Hepatocyte (in vitro differentiated cells): ENCODE measurements at regions not wholly inside any gene's neighbourhood (a gene's known extent, or its start where the extent isn't known, plus 50 kb on each side); places are given as distances from the start of the nearest gene placed in this dataset.

Source experiments
- DNase-seq: peaks from one replicate; pipeline ENCODE4 v3.0.0-alpha.2; 2016; ENCODE audit warnings: low spot score
- H2AFZ ChIP-seq: fragments of 200-600 bp; sonication (generic); 2 replicates; pipeline ENCODE4 v1.6.0; 2016; ENCODE audit warnings: antibody characterized with exemption, mild to moderate bottlenecking
- H3K27ac ChIP-seq: fragments of 200-600 bp; sonication (generic); 2 replicates; pipeline ENCODE4 v1.5.1; 2016; ENCODE audit warnings: mild to moderate bottlenecking
- H3K27me3 ChIP-seq: fragments of 200-600 bp; sonication (generic); 2 replicates; pipeline ENCODE4 v1.6.1; 2016
- H3K36me3 ChIP-seq: fragments of 200-600 bp; sonication (generic); replicated peaks from 2 replicates; pipeline ENCODE4 v1.5.1; 2016; ENCODE audit warnings: low read depth; ENCODE audit not compliant: insufficient read depth
- H3K4me1 ChIP-seq: fragments of 200-600 bp; sonication (generic); 2 replicates; pipeline ENCODE4 v1.5.1; 2016; ENCODE audit warnings: mild to moderate bottlenecking, moderate library complexity; ENCODE audit not compliant: insufficient read depth
- H3K4me2 ChIP-seq: fragments of 200-600 bp; sonication (generic); 2 replicates; pipeline ENCODE4 v1.6.0; 2016
- H3K4me3 ChIP-seq: fragments of 200-600 bp; sonication (generic); 2 replicates; pipeline ENCODE4 v1.5.1; 2016; ENCODE audit warnings: mild to moderate bottlenecking
- H3K79me2 ChIP-seq: fragments of 200-600 bp; sonication (generic); 2 replicates; pipeline ENCODE4 v1.6.0; 2017; ENCODE audit warnings: mild to moderate bottlenecking
- H3K9me2 ChIP-seq: fragments of 200-600 bp; sonication (generic); replicated peaks from 2 replicates; pipeline ENCODE4 v1.6.0; 2017; ENCODE audit warnings: mild to moderate bottlenecking; ENCODE audit not compliant: insufficient read depth
- H3K9me3 ChIP-seq: fragments of 200-600 bp; sonication (generic); 2 replicates; pipeline ENCODE4 v1.5.1; 2016; ENCODE audit warnings: low read depth, mild to moderate bottlenecking
- H4K20me1 ChIP-seq: fragments of 200-600 bp; sonication (generic); 2 replicates; pipeline ENCODE4 v1.6.0; 2016; ENCODE audit warnings: mild to moderate bottlenecking; ENCODE audit not compliant: insufficient read depth, poor library complexity, severe bottlenecking
- CTCF ChIP-seq: fragments of 200-600 bp; sonication (generic); IDR thresholded peaks from 2 replicates; pipeline ENCODE4 v1.5.1; 2016; ENCODE audit warnings: antibody characterized with exemption, mild to moderate bottlenecking; ENCODE audit not compliant: poor library complexity
- EZH2 ChIP-seq: fragments of 200-600 bp; sonication (generic); IDR thresholded peaks from 2 replicates; pipeline ENCODE4 v1.6.1; 2016; ENCODE audit warnings: antibody characterized with exemption, mild to moderate bottlenecking, borderline replicate concordance
- EZH2phosphoT487 ChIP-seq: fragments of 200-600 bp; sonication (generic); IDR thresholded peaks from one replicate; pipeline ENCODE4 v1.6.1; 2018; ENCODE audit warnings: antibody characterized with exemption, mild to moderate bottlenecking, low read depth, moderate library complexity; ENCODE audit not compliant: unreplicated experiment, severe bottlenecking
- WGBS: methylation state at CpG from one replicate; pipeline ENCODE4 v1.1.6; 2016; ENCODE audit warnings: low lambda C conversion rate; ENCODE audit errors: missing lambda C conversion rate; 5-methylcytosine and 5-hydroxymethylcytosine counted together

GRCh38 chr3:157588386-157589060 lies 85.3 kb upstream of the VEPH1 start:
- no peak overlapping the region for H3K4me3 ChIP-seq
- H3K27me3 ChIP-seq = peaks cover 7% of the 10 kb centered on the region
- no peaks in the 10 kb centered on the region for H3K4me1 ChIP-seq
- no peak overlapping the region for H3K27ac ChIP-seq
- no peak for DNase-seq
- TF ChIP-seq EZH2phosphoT487 (no peak), CTCF (no peak), EZH2 (no peak)
- H2AFZ ChIP-seq = no peak overlapping the region
- H3K36me3 ChIP-seq = no peaks in the 10 kb centered on the region
- H4K20me1 ChIP-seq = no peaks in the 10 kb centered on the region
- no peaks in the 10 kb centered on the region for H3K79me2 ChIP-seq
- H3K9me3 ChIP-seq = no peaks in the 10 kb centered on the region
- no peak overlapping the region for H3K4me2 ChIP-seq
- H3K9me2 ChIP-seq = no peaks in the 10 kb centered on the region

GRCh38 chr3:157586293-157586692 lies 83.1 kb upstream of the VEPH1 start:
- Histone ChIP-seq H3K79me2 (no peaks in the 10 kb centered on the region), H3K27me3 (no peaks in the 10 kb centered on the region), H2AFZ (no peak overlapping the region), H3K4me1 (no peaks in the 10 kb centered on the region), H3K4me2 (no peak overlapping the region), H3K9me2 (no peaks in the 10 kb centered on the region), H3K9me3 (no peaks in the 10 kb centered on the region), H4K20me1 (no peaks in the 10 kb centered on the region), H3K4me3 (no peak overlapping the region), H3K27ac (no peak overlapping the region), H3K36me3 (no peaks in the 10 kb centered on the region)
- WGBS = 97% methylated on average over 5 of the region's 5 CpGs
- no peak for DNase-seq
- TF ChIP-seq EZH2phosphoT487 = no peak
- TF ChIP-seq CTCF = no peak
- no peak for TF ChIP-seq EZH2

GRCh38 chr3:157585386-157585785 lies 82.2 kb upstream of the VEPH1 start:
- H3K4me3 ChIP-seq = no peak overlapping the region
- no peak overlapping the region for H3K4me2 ChIP-seq
- WGBS = 88% methylated on average over 12 of the region's 12 CpGs
- TF ChIP-seq EZH2phosphoT487 = no peak
- TF ChIP-seq CTCF = no peak
- no peak for TF ChIP-seq EZH2
- H4K20me1 ChIP-seq = no peaks in the 10 kb centered on the region
- no peaks in the 10 kb centered on the region for H3K4me1 ChIP-seq
- no peaks in the 10 kb centered on the region for H3K27me3 ChIP-seq
- H3K9me2 ChIP-seq = no peaks in the 10 kb centered on the region
- H2AFZ ChIP-seq = no peak overlapping the region
- no peak for DNase-seq
- no peaks in the 10 kb centered on the region for H3K9me3 ChIP-seq
- no peaks in the 10 kb centered on the region for H3K36me3 ChIP-seq
- H3K79me2 ChIP-seq = no peaks in the 10 kb centered on the region
- no peak overlapping the region for H3K27ac ChIP-seq

GRCh38 chr3:157582637-157582973 lies 79.4 kb upstream of the VEPH1 start:
- Histone ChIP-seq H3K79me2 (no peaks in the 10 kb centered on the region), H3K27ac (no peak overlapping the region), H2AFZ (no peak overlapping the region), H3K36me3 (no peaks in the 10 kb centered on the region), H3K9me3 (no peaks in the 10 kb centered on the region), H3K4me2 (no peak overlapping the region), H3K27me3 (no peaks in the 10 kb centered on the region), H4K20me1 (no peaks in the 10 kb centered on the region), H3K9me2 (no peaks in the 10 kb centered on the region), H3K4me3 (no peak overlapping the region), H3K4me1 (no peaks in the 10 kb centered on the region)
- WGBS = 95% methylated on average over 3 of the region's 3 CpGs
- DNase-seq = no peak
- TF ChIP-seq EZH2phosphoT487 (no peak), EZH2 (no peak), CTCF (no peak)
